SK-N-SH treated with all-trans-retinoic acid at 6 μM for 48 hours (cell line): ENCODE measurements at regions not wholly inside any gene's neighbourhood (a gene's known extent, or its start where the extent isn't known, plus 50 kb on each side); places are given as distances from the start of the nearest gene placed in this dataset.
"Not testable (repeated sequence)": the region's sequence is repeated elsewhere in the genome, so short reads cannot be mapped to it uniquely, and the experiment has no call there.

ENCODE experiments used
- ARNTL ChIP-seq: fragments of 450-650 bp; formaldehyde crosslinking; IDR thresholded peaks from 2 replicates; pipeline ENCODE4 v1.5.0; 2020; ENCODE audit warnings: low read depth, mild to moderate bottlenecking, moderate library complexity, borderline replicate concordance
- CREB5 ChIP-seq: fragments of 250-450 bp; sonication (Bioruptor Pico); IDR thresholded peaks from 2 replicates; pipeline ENCODE4 v1.5.1; 2020; ENCODE audit warnings: low read depth, mild to moderate bottlenecking, moderate library complexity
- ESRRG ChIP-seq: fragments of 250-450 bp; sonication (Bioruptor Pico); IDR thresholded peaks from 2 replicates; pipeline ENCODE4 v1.6.1; 2021; ENCODE audit warnings: mild to moderate bottlenecking
- GLIS3 ChIP-seq: fragments of 250-450 bp; sonication (Bioruptor Pico); IDR thresholded peaks from 2 replicates; pipeline ENCODE4 v1.5.0; 2020; ENCODE audit warnings: mild to moderate bottlenecking, moderate library complexity
- ISL1 ChIP-seq: fragments of 250-450 bp; sonication (Bioruptor Pico); IDR thresholded peaks from 2 replicates; pipeline ENCODE4 v2.1.2; 2022; ENCODE audit warnings: mild to moderate bottlenecking, moderate library complexity
- PATZ1 ChIP-seq: fragments of 250-450 bp; sonication (Bioruptor Pico); IDR thresholded peaks from 2 replicates; pipeline ENCODE4 v1.8.0; 2020; ENCODE audit warnings: mild to moderate bottlenecking, moderate library complexity, borderline replicate concordance
- RARB ChIP-seq: fragments of 250-450 bp; sonication (Bioruptor Pico); IDR thresholded peaks from 2 replicates; pipeline ENCODE4 v1.8.0; 2021; ENCODE audit warnings: mild to moderate bottlenecking, moderate library complexity
- SNAI2 ChIP-seq: fragments of 250-450 bp; sonication (Bioruptor Pico); IDR thresholded peaks from 2 replicates; pipeline ENCODE4 v1.5.0; 2020; ENCODE audit warnings: mild to moderate bottlenecking, moderate library complexity
- TCF4 ChIP-seq: fragments of 250-450 bp; sonication (Bioruptor Pico); IDR thresholded peaks from 2 replicates; pipeline ENCODE4 v1.8.0; 2021; ENCODE audit warnings: mild to moderate bottlenecking, moderate library complexity, borderline replicate concordance
- TSHZ2 ChIP-seq: fragments of 250-450 bp; sonication (Bioruptor Pico); IDR thresholded peaks from 2 replicates; pipeline ENCODE4 v1.5.0; 2020; ENCODE audit warnings: mild to moderate bottlenecking, moderate library complexity
- ZC3H10 ChIP-seq: fragments of 250-450 bp; sonication (Bioruptor Pico); IDR thresholded peaks from 2 replicates; pipeline ENCODE4 v1.5.1; 2021; ENCODE audit warnings: mild to moderate bottlenecking, moderate library complexity
- ZFP3 ChIP-seq: fragments of 250-450 bp; sonication (Bioruptor Pico); IDR thresholded peaks from 2 replicates; pipeline ENCODE4 v1.5.0; 2020; ENCODE audit warnings: mild to moderate bottlenecking, moderate library complexity
- ZNF565 ChIP-seq: fragments of 450-650 bp; formaldehyde crosslinking; conservative IDR thresholded peaks from 2 replicates; pipeline ENCODE4 v1.5.0; 2020; ENCODE audit warnings: low read depth, mild to moderate bottlenecking, moderate library complexity
- ZNF70 ChIP-seq: fragments of 450-650 bp; formaldehyde crosslinking; IDR thresholded peaks from 2 replicates; pipeline ENCODE4 v1.5.0; 2020; ENCODE audit warnings: mild to moderate bottlenecking, moderate library complexity

GRCh38 chr1:118440-118839 lies 333.0 kb downstream of the OR4F29 start:
- not testable (repeated sequence) for TF ChIP-seq GLIS3 (CRISPR knock-in tag); ARNTL; ZNF70 (CRISPR knock-in tag); SNAI2; ZNF565; PATZ1 (CRISPR knock-in tag); TSHZ2 (CRISPR knock-in tag); CREB5 (CRISPR knock-in tag); RARB (CRISPR knock-in tag); ZC3H10 (CRISPR knock-in tag); ZFP3; ISL1; TCF4 (CRISPR knock-in tag); ESRRG (CRISPR knock-in tag)
